HG02938 (cell line): ENCODE measurements at regions not wholly inside any gene's neighbourhood (a gene's known extent, or its start where the extent isn't known, plus 50 kb on each side); places are given as distances from the start of the nearest gene placed in this dataset.
"Not testable (repeated sequence)": the region's sequence is repeated elsewhere in the genome, so short reads cannot be mapped to it uniquely, and the experiment has no call there.

Source experiments
- ATAC-seq: cut with Tn5 transposase; IDR thresholded peaks from one replicate; pipeline ENCODE4 v1.9.1; 2021; ENCODE audit warnings: mild to moderate bottlenecking, moderate library complexity; ENCODE audit not compliant: unreplicated experiment

GRCh38 chr15:75100679-75101078 lies 77.3 kb downstream of the PPCDC start:
- ATAC-seq, result no peak

- ATAC-seq, result no peak
These were observed 81.6 kb downstream of the PPCDC start for GRCh38 chr15:75104804-75105557.

- ATAC-seq, result no peak
These were observed 84.1 kb downstream of the PPCDC start for GRCh38 chr15:75107516-75107907.

- ATAC-seq, result no peak
These were observed 84.8 kb downstream of the PPCDC start for GRCh38 chr15:75107908-75108838.

- ATAC-seq, result no peak
These were observed 85.8 kb downstream of the PPCDC start for GRCh38 chr15:75109021-75109735.

- ATAC-seq, result no peak
These were observed 86.3 kb downstream of the PPCDC start for GRCh38 chr15:75109736-75110130.

GRCh38 chr15:75112278-75112847 lies 89.0 kb downstream of the PPCDC start:
- ATAC-seq, result no peak

- ATAC-seq, result peak; percentile 67
These were observed 88.7 kb upstream of the C15orf39 start for GRCh38 chr15:75112848-75113492.

GRCh38 chr15:75114327-75114726 lies 87.4 kb upstream of the C15orf39 start:
- no peak for ATAC-seq

- ATAC-seq, result no peak
These were observed 86.9 kb upstream of the C15orf39 start for GRCh38 chr15:75114796-75115195.

- not testable (repeated sequence) for ATAC-seq
These were observed 86.2 kb upstream of the C15orf39 start for GRCh38 chr15:75115411-75115913.

GRCh38 chr15:75116143-75116542 lies 85.5 kb upstream of the C15orf39 start:
- ATAC-seq, result not testable (repeated sequence)

- no peak for ATAC-seq
These were observed 83.7 kb upstream of the C15orf39 start for GRCh38 chr15:75117993-75118392.

GRCh38 chr15:75119312-75119711 lies 82.4 kb upstream of the C15orf39 start:
- ATAC-seq, result not testable (repeated sequence)

GRCh38 chr15:75121491-75121890 lies 80.2 kb upstream of the C15orf39 start:
- no peak for ATAC-seq

- no peak for ATAC-seq
These were observed 78.3 kb upstream of the C15orf39 start for GRCh38 chr15:75123395-75123794.

- ATAC-seq, result not testable (repeated sequence)
These were observed 77.4 kb upstream of the C15orf39 start for GRCh38 chr15:75124278-75124677.

- no peak for ATAC-seq
These were observed 75.7 kb upstream of the C15orf39 start for GRCh38 chr15:75125935-75126334.

- no peak for ATAC-seq
These were observed 74.7 kb upstream of the C15orf39 start for GRCh38 chr15:75126864-75127580.

- ATAC-seq, result no peak
These were observed 71.9 kb upstream of the C15orf39 start for GRCh38 chr15:75129788-75130187.
